ENCODE measurements at regions not wholly inside any gene's neighbourhood (a gene's known extent, or its start where the extent isn't known, plus 50 kb on each side); places are given as distances from the start of the nearest gene placed in this dataset.
"Not testable (repeated sequence)": the region's sequence is repeated elsewhere in the genome, so short reads cannot be mapped to it uniquely, and the experiment has no call there.

GRCh38 chr2:17239550-17239949 is 278.7 kb downstream of the RAD51AP2 start:
- CTCF ChIA-PET = no interaction called here
- Mint-ChIP-seq H3K4me3 (no peak overlapping the region), H3K27me3 (no peaks in the 10 kb centered on the region), H3K27ac (no peak overlapping the region), H3K9me3 (no peaks in the 10 kb centered on the region), H3K4me1 (no peaks in the 10 kb centered on the region), H3K36me3 (no peaks in the 10 kb centered on the region)
- no peak for DNase-seq

DNA sequence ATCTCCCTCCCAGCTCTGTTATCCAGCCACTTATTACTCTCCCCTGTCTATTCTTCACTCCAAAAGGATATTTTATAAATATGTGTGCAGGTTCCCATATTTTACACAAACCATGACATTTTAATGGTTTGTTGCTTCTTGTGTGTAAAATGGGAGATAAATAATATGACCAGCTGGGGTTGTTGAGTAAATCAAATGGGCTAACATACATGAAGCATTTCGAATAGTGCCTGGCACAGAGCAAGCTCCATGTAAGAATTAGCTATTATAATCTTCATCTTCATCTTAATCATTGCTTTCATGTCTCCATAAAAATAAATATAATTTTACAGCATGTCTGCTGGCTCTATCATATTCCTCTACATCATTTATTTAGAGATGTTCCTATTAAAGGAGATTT is 283.1 kb downstream of the RAD51AP2 start:
- no peak overlapping the region for H3K4me3 Mint-ChIP-seq
- no peaks in the 10 kb centered on the region for H3K27me3 Mint-ChIP-seq
- DNase-seq = no peak
- no peak overlapping the region for H3K27ac Mint-ChIP-seq
- CTCF ChIA-PET = no interaction called here
- no peaks in the 10 kb centered on the region for H3K4me1 Mint-ChIP-seq
- no peaks in the 10 kb centered on the region for H3K36me3 Mint-ChIP-seq
- H3K9me3 Mint-ChIP-seq = no peaks in the 10 kb centered on the region

DNA sequence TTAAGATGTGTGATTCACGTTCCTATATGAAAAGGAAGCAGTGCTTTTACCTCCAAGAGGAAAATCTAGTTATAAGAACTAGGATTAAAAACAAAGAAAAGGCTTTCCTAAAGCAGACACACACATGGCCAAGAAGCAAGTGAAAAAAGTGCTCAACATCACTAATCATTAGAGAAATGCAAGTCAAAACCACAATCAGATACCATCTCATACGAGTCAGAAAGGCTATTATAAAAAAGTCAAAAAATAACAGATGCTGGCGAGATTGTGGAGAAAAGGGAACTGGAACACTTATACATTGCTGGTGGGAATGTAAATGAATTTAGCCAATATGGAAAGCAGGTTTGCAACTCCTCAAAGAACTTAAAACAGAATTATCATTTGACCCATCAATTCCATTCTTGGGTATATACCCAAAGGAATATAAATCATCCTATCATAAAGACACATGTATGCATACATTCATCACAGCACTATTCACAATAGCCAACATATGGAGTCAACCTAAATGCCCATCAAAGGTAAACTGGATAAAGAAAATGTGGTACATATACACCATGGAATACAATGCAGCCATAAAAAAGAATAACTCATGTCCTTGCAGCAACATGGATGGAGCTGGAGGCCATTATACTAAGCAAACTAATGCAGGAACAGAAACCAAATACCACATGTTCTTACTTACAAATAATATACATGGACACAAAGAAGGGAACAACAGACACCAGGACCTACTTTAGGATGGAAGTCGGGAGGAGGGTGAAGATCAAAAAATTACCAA is 285.3 kb downstream of the RAD51AP2 start:
- no peaks in the 10 kb centered on the region for H3K36me3 Mint-ChIP-seq
- CTCF ChIA-PET = no interaction called here

DNA sequence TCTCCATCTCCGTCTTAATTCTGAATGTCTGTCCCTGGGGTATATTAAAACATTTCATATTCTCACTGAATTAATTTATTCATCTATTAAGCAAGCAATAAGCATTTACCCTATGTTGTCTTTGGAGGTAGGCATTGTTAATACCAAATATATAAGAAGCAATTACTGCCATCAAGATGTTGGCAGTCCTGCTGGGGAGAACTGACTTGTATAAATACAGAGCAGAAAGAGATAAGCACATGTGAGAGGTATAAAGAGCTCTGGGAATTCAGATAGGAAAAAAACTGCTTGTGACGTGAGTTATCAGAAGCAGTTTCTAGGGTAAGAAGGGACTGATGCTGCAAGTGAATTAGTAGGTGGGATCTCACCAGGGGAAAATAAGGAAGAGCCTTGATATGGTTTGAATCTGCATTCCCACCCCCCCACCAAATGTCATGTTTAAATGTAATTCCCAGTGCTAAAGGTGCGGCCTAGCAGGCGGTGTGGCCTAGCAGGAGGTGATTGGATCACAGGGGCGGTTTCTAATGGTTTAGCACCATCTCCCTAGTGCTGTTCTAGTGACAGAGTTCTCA is 286.8 kb downstream of the RAD51AP2 start:
- H3K36me3 Mint-ChIP-seq = no peaks in the 10 kb centered on the region
- no peak for DNase-seq
- H3K27me3 Mint-ChIP-seq = no peaks in the 10 kb centered on the region
- H3K4me1 Mint-ChIP-seq = no peaks in the 10 kb centered on the region
- no peak overlapping the region for H3K4me3 Mint-ChIP-seq
- H3K9me3 Mint-ChIP-seq = no peaks in the 10 kb centered on the region
- H3K27ac Mint-ChIP-seq = no peak overlapping the region
- CTCF ChIA-PET = no interaction called here

More for the DNA sequence above, 285.3 kb downstream of the RAD51AP2 start:
- H3K27me3 Mint-ChIP-seq = no peaks in the 10 kb centered on the region
- no peak for DNase-seq
- no peak overlapping the region for H3K4me3 Mint-ChIP-seq
- no peaks in the 10 kb centered on the region for H3K9me3 Mint-ChIP-seq
- H3K27ac Mint-ChIP-seq = no peak overlapping the region
- H3K4me1 Mint-ChIP-seq = no peaks in the 10 kb centered on the region

DNA sequence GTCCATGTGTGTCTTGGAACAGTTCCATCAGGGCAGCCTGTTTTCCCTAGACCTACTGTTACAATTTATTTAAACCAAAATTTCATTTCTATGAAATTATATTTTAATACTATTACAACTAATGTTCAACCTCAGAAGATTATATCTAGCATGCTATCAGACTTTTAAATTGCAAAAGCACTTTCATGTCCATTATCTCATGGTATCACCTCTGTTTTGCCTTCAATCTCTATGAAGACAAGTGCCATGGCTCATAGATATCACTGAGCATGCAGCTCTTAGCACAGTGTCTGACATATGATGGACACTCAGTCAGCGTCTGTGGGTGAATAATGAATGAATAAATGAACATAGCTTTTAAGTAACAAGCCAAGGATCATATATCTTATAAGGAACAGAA is 288.8 kb downstream of the RAD51AP2 start:
- no peaks in the 10 kb centered on the region for H3K4me1 Mint-ChIP-seq
- no peak for DNase-seq
- no peak overlapping the region for H3K27ac Mint-ChIP-seq
- no peak overlapping the region for H3K4me3 Mint-ChIP-seq
- H3K9me3 Mint-ChIP-seq = no peaks in the 10 kb centered on the region
- CTCF ChIA-PET = no interaction called here
- no peaks in the 10 kb centered on the region for H3K27me3 Mint-ChIP-seq
- H3K36me3 Mint-ChIP-seq = no peaks in the 10 kb centered on the region

DNA sequence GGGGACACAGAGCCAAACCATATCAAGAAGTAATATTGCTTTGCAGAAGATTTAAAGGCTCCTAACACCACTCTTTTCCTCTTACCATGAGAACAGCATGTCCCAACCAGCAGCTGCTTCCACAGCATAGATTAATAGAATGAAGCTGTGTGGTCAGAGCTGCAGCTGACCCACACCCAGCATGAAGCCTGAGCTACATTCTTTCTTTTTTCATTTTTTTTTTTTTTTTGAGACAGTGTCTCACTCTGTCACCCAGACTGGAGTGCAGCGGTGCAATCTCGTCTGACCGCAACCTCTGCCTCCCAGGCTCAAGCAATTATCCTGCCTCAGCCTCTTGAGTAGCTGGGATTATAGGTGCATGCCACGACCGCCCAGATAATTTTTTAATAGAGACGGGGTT is 289.8 kb downstream of the RAD51AP2 start:
- Mint-ChIP-seq H3K27ac (no peak overlapping the region), H3K27me3 (no peaks in the 10 kb centered on the region), H3K36me3 (no peaks in the 10 kb centered on the region), H3K4me3 (no peak overlapping the region), H3K9me3 (no peaks in the 10 kb centered on the region), H3K4me1 (no peaks in the 10 kb centered on the region)
- CTCF ChIA-PET = no interaction called here
- DNase-seq = no peak

DNA sequence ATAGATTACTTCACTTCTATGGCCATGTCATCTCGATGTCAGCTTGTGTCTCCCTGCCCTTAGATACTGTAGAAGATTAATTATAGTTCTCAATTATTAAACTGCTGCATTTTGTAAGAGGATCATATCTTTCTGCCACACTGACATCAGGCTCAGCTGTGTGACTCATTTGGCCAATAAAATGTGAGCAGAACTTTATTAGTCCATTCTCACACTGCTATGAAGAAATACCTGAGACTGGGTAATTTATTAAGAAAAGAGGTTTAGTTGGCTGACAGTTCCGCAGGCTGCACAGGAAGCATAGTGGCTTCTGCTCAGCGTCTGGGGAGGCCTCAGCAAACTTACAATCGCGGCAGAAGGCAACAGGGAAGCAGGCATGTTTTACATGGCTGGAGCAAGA is 290.4 kb downstream of the RAD51AP2 start:
- Mint-ChIP-seq H3K4me1 (no peaks in the 10 kb centered on the region), H3K36me3 (no peaks in the 10 kb centered on the region), H3K4me3 (no peak overlapping the region), H3K9me3 (no peaks in the 10 kb centered on the region), H3K27ac (no peak overlapping the region), H3K27me3 (no peaks in the 10 kb centered on the region)
- CTCF ChIA-PET = no interaction called here
- DNase-seq = no peak

DNA sequence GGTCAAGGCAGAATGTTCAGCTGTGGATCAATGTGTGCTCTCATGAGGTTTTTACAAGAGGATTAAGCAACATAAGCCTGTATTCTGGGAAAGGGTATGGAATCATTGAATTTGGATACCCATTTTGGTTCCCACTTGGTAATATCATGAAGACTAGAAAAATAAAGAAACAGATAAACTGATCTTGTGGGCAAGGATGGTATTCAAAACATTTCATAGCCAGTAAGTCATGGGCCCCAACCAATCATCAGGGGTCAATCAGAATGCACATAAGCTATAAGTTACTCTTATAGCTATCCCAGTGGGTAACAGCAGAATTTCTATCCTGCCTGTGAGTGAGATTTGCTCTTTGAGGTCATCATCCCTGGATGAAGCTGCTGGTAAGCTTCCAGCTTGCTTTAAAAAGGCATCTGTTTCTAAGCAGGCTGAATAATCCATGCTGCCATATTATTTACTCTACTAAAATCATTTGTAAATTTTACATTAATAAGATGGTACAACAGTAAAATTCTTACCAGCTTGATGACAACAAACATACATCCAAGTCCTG is 291.2 kb downstream of the RAD51AP2 start:
- H3K9me3 Mint-ChIP-seq = no peaks in the 10 kb centered on the region
- no peak overlapping the region for H3K4me3 Mint-ChIP-seq
- CTCF ChIA-PET = no interaction called here
- H3K4me1 Mint-ChIP-seq = no peaks in the 10 kb centered on the region
- no peaks in the 10 kb centered on the region for H3K36me3 Mint-ChIP-seq
- no peaks in the 10 kb centered on the region for H3K27me3 Mint-ChIP-seq
- H3K27ac Mint-ChIP-seq = no peak overlapping the region
- DNase-seq = no peak

DNA sequence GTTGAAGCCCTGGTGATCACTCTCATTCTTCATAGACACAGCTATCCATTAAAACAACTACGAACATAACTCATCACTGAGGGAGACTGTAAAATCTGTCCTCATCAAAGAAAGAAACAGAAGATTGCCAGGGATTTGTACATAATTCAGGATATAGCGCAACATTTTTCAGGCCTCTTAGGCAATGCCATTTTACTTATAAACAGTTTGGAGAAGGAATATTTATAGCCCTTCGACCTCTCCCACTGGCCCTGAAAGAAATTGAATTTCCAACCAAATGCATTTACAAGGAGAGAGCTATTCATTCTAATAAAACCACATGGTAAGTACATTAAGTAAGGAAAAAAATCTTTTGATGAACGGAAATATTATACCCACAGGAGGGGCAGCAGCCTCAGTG is 295.0 kb downstream of the RAD51AP2 start:
- Mint-ChIP-seq H3K36me3 (no peaks in the 10 kb centered on the region), H3K27ac (no peak overlapping the region), H3K4me3 (no peak overlapping the region), H3K27me3 (no peaks in the 10 kb centered on the region), H3K9me3 (no peaks in the 10 kb centered on the region), H3K4me1 (no peaks in the 10 kb centered on the region)
- no peak for DNase-seq
- CTCF ChIA-PET = no interaction called here

- H3K9me3 Mint-ChIP-seq = peaks cover 2% of the 10 kb centered on the region
- DNase-seq = no peak
- no peaks in the 10 kb centered on the region for H3K4me1 Mint-ChIP-seq
- H3K4me3 Mint-ChIP-seq = no peak overlapping the region
- H3K27ac Mint-ChIP-seq = no peak overlapping the region
- no peaks in the 10 kb centered on the region for H3K27me3 Mint-ChIP-seq
- CTCF ChIA-PET = no interaction called here
- no peaks in the 10 kb centered on the region for H3K36me3 Mint-ChIP-seq
These were observed 309.7 kb downstream of the RAD51AP2 start for GRCh38 chr2:17208511-17208910.

DNA sequence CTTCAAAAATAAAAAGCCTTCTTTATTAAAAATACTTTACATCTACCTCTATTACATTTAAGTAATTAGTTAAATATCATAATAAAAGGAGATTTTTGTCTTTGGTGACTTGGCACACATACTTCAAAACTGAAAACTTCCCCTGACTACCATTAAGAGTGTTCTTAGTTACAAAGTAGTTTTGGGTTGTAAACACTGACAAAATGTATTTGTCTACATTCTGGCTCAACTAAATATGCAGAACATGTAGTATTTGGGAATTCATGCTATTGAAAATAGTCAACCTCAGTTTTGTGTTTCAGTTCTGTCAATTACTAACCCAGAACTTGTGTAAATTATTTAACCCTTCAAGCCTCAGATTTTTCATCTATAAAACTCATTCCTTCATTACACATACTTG is 311.5 kb downstream of the RAD51AP2 start:
- CTCF ChIA-PET = no interaction called here
- Mint-ChIP-seq H3K36me3 (no peaks in the 10 kb centered on the region), H3K27me3 (no peaks in the 10 kb centered on the region), H3K4me3 (no peak overlapping the region), H3K9me3 (peaks cover 2% of the 10 kb centered on the region), H3K4me1 (no peaks in the 10 kb centered on the region), H3K27ac (no peak overlapping the region)
- no peak for DNase-seq

DNA sequence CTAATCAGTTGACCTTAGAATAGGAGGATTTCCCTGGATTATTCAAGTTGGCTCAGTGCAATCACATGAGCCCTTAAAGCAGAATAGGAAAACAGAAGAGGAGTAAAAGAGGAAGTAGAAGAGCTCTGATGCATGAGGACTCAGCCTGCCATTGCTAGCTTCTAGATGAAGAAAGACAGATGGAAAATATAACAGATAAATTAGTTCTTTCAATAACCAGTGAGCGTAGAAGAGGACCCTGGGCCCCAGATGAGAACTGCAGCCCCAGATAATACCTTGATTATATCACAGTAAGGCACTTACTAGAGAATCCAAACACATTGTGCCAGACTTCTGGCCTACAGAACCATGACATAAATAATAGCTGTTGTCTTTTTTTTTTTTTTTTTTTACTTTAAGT is 314.0 kb downstream of the RAD51AP2 start:
- H3K9me3 Mint-ChIP-seq, H3K27ac Mint-ChIP-seq, DNase-seq, CTCF ChIA-PET, H3K4me3 Mint-ChIP-seq, H3K36me3 Mint-ChIP-seq, H3K4me1 Mint-ChIP-seq, H3K27me3 Mint-ChIP-seq: not testable (repeated sequence)

DNA sequence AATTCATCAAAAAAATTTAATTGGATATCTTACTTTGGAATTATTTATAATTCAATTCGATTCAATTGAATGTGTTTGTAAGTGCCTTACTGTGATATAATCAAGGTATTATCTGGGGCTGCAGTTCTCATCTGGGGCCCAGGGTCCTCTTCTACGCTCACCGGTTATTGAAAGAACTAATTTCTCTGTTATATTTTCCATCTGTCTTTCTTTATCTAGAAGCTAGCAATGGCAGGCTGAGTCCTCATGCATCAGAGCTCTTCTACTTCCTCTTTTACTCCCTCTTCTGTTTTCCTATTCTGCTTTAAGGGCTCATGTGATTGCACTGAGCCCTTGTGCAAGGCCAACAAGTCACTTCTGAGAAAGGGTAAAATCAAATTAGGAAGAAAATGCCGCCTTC is 315.6 kb downstream of the RAD51AP2 start:
- H3K9me3 Mint-ChIP-seq, H3K4me3 Mint-ChIP-seq, H3K27ac Mint-ChIP-seq, DNase-seq, H3K27me3 Mint-ChIP-seq, CTCF ChIA-PET, H3K36me3 Mint-ChIP-seq, H3K4me1 Mint-ChIP-seq: not testable (repeated sequence)

DNA sequence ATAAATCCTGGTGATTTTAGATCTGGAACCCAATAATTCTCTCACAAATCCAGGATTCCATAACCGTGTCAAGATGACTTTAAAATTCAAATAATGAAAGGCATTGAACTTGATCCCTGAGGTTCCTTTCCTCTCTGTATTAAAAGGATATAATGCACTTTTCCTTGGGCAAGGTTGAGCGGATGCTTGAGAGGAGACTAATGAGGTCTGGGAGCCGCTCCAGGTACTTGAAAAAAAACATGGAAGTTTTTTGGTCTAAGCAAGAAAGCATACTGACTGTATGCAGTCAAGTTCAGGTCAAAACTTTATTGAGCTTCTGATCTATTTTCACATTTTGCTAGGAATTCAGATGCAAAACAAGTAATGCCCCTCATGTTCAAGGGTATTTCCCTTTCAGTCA is 318.5 kb downstream of the RAD51AP2 start:
- Mint-ChIP-seq H3K27me3 (no peaks in the 10 kb centered on the region), H3K4me1 (no peaks in the 10 kb centered on the region), H3K36me3 (no peaks in the 10 kb centered on the region), H3K4me3 (no peak overlapping the region), H3K27ac (no peak overlapping the region), H3K9me3 (no peaks in the 10 kb centered on the region)
- DNase-seq = no peak
- CTCF ChIA-PET = no interaction called here

GRCh38 chr2:17196380-17196779 is 321.9 kb downstream of the RAD51AP2 start:
- CTCF ChIA-PET = no interaction called here
- H3K36me3 Mint-ChIP-seq = no peaks in the 10 kb centered on the region
- H3K27me3 Mint-ChIP-seq = no peaks in the 10 kb centered on the region
- no peak overlapping the region for H3K4me3 Mint-ChIP-seq
- DNase-seq = no peak
- no peaks in the 10 kb centered on the region for H3K4me1 Mint-ChIP-seq
- H3K27ac Mint-ChIP-seq = no peak overlapping the region
- peaks cover 3% of the 10 kb centered on the region for H3K9me3 Mint-ChIP-seq
